HG02885 (cell line): ENCODE measurements at regions not wholly inside any gene's neighbourhood (a gene's known extent, or its start where the extent isn't known, plus 50 kb on each side); places are given as distances from the start of the nearest gene placed in this dataset.
"Not testable (repeated sequence)": the region's sequence is repeated elsewhere in the genome, so short reads cannot be mapped to it uniquely, and the experiment has no call there.

Experiments
- ATAC-seq: cut with Tn5 transposase; IDR thresholded peaks from one replicate; pipeline ENCODE4 v1.9.1; 2021; ENCODE audit warnings: mild to moderate bottlenecking; ENCODE audit not compliant: unreplicated experiment, poor library complexity

DNA sequence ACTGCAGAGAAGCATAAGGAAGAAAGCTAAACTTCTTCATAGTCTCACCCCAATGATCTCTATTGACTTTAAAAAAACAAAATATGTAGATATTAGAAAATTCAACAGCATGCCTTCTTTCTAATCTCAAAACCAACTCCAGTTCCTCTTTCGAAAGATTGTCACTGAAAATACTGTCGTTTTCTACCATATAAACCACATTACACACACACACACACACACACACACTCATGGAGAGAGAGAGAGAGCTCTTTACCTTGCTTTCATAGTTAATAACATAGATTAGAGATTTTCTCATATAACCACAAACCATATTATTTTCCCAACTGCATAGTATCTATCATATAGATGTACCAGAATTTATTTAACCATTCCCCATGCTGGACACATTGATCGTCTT, 296.2 kb upstream of the MGMT start:
- no peak for ATAC-seq

DNA sequence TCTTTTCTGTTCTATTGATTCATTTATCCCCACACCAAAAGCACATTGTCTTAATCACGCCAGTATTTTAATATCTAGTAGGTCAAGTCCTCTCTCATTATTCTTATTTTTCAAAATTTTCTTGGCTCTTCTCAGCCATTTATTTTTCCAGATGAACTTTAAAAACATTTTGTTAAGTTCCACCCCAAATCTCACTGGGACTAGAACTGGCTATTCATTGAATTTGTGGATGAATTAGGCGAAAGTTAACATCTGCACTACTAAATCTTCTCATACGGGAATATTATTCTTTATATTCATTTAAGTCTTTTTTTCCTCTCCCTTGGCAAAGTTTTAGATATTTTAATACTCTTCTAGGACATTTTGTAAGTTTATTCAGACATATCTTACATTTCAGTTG, 295.2 kb upstream of the MGMT start:
- ATAC-seq: no peak

DNA sequence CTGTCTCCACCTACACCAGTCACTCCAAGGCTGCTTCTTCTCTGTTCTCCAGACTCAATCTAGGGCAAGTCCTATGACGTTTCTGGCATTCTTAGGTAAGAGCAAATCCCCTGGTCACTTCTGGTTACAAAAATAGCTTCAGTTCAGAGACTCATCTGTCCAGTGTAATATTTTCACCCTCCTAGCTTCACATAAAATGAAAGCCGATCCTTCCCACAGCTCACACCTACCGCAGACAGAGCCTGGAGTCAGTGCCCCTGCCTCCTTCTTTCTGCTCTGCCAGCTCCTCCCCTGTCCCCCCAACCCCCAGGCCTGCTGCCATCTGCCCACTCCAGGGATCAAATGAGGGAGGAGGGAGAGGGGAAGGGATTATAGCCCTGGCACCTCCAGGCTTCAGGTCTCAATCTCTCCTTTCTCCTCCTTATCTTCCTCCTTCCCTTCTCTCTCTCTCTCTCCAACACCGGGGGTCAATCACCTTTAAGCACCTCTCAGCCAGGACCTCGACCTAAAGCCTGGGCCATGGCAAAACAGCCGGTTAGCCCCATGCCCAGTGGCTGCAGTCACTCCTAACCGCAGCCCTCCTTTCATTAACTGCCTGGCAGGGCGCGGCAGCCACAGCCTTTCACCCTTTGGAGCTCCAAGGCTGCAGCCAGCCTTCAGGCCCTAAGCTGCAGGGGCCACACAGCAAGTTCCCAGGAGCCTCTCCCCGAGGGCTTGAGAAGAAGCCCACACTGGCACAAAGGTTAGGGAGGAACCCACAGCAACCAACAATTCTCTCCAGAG, 292.6 kb upstream of the MGMT start:
- no peak for ATAC-seq

- ATAC-seq: no peak
These were observed 287.6 kb upstream of the MGMT start for GRCh38 chr10:129179245-129179971.

- no peak for ATAC-seq
These were observed 286.9 kb upstream of the MGMT start for GRCh38 chr10:129179972-129180678.

DNA sequence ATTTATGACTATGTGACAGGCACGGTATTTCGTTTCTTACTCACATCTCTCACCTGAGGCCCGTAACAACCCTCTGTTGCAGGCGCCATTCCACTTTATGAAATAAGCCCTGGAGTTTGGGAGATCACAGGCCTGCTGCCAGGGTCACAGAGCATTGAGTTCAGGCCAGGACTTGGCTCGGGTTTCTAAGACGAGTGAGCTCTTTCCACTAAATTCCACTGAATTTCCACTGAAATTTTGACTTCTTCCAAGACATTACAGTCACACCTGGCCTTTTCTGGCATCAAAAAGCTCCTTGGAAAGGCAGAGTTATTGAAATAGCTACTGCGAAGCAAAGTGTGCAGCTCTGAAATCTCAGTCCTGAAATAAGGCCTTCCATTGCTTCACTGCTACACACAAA, 282.8 kb upstream of the MGMT start:
- no peak for ATAC-seq

DNA sequence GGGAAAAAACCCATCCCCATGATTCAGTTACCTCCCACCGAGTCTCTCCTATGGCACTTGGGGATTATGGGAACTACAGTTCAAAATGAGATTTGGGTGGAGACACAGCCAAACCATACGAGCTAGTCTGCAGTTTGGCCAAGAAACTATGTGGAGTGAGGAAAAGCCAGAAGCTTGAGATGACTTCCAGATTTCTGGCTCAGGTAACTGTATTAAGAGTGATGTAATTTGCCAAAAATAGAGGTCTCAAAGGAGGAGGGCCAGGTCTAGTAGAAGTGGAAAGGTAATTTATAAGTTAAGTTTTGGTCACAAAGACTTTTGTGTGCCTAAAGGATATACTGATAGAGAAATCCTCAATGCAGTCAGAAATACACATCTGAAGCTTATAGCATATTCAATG, 279.7 kb upstream of the MGMT start:
- ATAC-seq: no peak

DNA sequence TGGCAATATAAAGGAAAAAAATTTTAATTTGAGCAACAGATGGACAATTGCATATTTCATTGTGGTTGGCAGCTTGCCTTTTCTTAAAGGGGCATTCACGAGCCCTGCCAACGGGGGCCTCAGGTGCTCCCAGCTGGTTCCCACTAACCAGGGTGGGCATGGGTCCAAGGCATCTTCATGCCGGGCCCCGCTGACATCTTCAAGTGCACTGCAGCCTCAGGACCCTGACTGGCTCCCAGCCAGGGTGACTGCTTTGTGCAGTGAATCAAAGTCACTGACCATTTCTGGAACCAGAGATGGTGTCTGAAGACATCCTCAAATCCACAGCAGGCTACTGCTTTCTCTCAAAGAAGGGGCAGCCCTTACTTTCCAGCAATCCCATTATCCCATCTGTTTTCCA, 275.2 kb upstream of the MGMT start:
- ATAC-seq: no peak

GRCh38 chr10:129192344-129193128, 274.5 kb upstream of the MGMT start:
- no peak for ATAC-seq

GRCh38 chr10:129193148-129193547, 273.9 kb upstream of the MGMT start:
- ATAC-seq: no peak

DNA sequence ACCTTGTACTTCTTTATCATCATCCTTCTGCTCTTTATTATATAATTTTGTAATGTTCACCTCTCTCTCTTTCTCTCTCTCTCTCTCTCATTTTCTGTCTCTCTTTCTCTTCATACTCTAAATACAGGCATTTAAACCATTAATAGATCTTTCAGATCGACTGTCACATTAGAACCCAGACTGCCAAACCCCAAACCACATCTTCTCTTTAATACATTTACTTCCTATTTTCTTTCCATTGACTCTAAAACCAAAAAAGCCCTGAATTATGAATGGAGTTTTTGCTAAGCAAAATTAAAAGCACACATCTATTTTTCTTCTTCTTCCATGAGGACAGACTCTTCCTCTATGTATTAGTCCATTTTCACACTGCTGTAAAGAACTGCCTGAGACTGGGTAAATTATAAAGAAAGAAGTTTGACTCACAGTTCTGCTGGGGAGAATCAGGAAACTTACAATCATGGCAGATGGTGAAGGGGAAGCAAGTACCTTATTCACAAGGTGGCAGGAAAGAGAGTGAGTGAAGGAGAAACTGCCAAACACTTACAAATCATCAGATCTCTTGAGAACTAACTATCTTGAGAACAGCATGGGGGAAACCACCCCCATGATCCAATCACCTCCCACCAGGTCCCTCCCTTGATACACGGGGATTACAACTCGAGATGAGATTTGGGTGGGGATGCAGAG, 272.7 kb upstream of the MGMT start:
- no peak for ATAC-seq

DNA sequence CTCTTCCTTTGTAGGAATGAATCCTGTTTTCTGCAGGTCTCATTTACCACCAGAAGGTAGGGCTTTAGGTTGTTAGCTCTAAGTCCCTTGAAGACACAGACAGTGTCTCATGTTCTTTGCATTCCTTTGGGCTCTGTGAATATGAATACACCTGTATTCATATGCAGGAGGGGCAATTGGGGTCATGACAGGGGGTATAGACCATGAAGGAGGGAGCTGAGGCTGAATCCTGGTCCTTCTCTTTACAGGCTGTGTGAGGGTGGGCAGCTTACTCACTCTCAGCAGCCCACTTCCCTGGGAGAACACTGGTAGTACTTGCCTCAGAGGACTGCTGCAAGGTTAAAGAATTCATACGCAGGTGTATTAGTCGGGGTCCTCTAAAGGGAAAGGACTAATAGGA, 267.2 kb upstream of the MGMT start:
- ATAC-seq: no peak

- no peak for ATAC-seq
These were observed 263.2 kb upstream of the MGMT start for GRCh38 chr10:129203819-129204218.

GRCh38 chr10:129207297-129207696, 259.7 kb upstream of the MGMT start:
- ATAC-seq: no peak

DNA sequence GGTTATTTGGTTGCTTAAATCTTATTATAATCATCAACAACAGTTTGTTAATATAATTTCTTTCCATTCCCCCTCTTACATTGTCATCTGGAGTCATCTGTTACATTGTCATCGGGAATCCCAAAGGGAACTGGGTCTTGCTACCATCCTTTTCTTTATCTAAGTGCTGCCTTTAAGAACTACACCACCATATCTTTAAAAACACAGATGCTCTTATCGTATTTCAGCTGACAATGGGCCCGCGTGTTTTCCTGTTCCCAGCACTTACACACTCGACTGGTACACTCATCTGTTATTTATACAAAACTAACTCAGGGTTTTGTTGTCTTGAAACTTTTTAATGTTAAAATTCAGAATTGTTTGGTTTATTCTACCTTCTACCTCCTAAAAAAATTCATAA, 256.2 kb upstream of the MGMT start:
- ATAC-seq: no peak

DNA sequence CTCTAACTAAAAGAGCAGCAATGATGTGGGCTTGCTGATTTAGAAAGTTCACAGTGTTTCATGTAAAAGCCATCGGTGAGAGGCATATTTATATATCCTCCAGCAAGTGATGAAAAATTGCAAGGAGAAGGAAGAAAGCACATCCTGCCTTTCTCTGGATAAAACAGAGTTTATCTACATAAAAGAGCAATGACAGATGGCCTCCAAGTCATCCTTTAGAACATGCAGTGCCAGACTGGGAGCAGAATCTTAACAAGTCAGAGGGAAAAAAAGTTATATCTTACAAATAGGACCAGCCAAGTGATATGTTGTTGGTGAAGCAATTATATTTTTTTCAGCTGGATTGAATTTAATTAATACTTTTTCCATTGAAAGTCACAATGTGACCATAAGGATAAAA, 253.8 kb upstream of the MGMT start:
- ATAC-seq: no peak

DNA sequence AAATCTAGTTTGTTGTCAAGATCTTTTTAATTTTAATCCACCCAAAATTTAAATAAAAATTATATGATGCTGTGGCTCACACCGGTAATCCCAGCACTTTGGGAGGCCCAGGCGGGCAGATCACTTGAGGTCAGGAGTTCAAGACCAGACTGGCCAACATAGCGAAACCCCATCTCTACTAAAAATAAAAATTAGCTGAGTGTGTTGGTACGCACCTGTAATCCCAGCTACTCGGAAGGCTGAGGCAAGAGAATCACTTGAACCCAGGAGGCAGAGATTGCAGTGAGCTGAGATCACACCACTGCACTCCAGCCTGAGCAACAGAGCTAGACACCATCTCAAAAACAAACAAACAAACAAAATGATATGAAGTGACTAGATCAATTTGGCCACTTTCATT, 253.0 kb upstream of the MGMT start:
- ATAC-seq: not testable (repeated sequence)

DNA sequence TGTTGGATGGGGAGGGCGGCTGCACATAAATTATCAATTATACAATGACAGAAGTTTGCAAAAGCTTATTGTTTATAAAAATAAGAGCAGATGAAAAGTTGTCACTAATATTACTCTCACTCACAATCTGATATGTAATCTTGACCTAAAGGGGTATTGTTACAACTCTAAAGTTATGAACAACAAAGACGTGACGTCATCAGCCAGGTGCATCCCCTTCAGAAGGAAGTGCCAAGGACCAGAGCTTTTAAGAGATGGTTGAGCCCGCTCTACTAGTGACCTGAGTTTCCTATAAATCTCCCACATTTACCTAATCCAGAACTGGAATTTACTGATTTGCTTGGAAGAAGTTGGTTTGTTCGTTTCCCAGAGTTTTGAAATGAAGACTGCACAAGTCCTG, 247.7 kb upstream of the MGMT start:
- no peak for ATAC-seq

- ATAC-seq: no peak
These were observed 244.6 kb upstream of the MGMT start for GRCh38 chr10:129222436-129222835.

DNA sequence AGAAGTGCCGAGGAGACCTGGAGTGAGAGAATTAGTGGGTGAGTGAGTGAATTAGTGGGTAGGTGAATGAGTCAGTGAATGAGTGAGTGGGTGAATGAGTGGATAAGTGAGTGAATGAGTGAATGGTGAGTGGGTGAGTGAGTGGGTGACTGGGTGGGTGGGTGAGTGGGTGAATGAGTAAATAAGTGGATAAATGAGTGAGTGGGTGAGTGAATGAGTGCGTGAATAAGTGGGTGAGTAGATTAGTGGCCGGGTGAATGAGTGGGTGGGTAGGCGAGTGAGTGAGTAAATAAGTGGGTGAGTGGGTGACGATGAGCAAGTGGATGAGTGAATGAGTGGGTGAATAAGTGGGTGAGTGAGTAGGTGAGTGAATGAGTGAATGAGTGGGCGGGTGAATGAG, 243.7 kb upstream of the MGMT start:
- ATAC-seq: no peak
